HEK293 (cell line): ENCODE measurements at regions not wholly inside any gene's neighbourhood (a gene's known extent, or its start where the extent isn't known, plus 50 kb on each side); places are given as distances from the start of the nearest gene placed in this dataset.
A peak's percentile ranks its signal among the peaks of the same experiment; 100 is the strongest.

Experiments used
- CTCF ChIA-PET: fragments of 350-600 bp; formaldehyde crosslinking; extraction: SDS; loops from one replicate; lab custom pipeline; 2021; ENCODE audit warnings: antibody characterized with exemption; lab: Yijun Ruan, JAX
- POLR2A ChIA-PET: fragments of 300-600 bp; formaldehyde crosslinking; extraction: SDS; loops from one replicate; lab custom pipeline; 2020; ENCODE audit warnings: antibody characterized with exemption, inconsistent platforms; lab: Yijun Ruan, JAX
- H3K27ac ChIP-seq: fragments of 200-500 bp; sonication (Bioruptor generic); 2 replicates; pipeline ENCODE4 v1.5.1; 2014; ENCODE audit warnings: low read depth, low read length, control low read depth, inconsistent platforms; ENCODE audit errors: extremely low read depth
- H3K36me3 ChIP-seq, 2 experiments: fragments of 200-500 bp in 1 of 2; sonication (Bioruptor generic) in 1 of 2; 1 replicate in 1 of 2; 2 replicates in 1 of 2; pipeline ENCODE4 v1.5.1; 2014 to 2017; ENCODE audit warnings: inconsistent platforms in 2 of 2, low read length in 2 of 2; ENCODE audit not compliant: control insufficient read depth in 2 of 2, insufficient read depth in 1 of 2
- H3K4me1 ChIP-seq: fragments of 200-500 bp; sonication (Bioruptor generic); 2 replicates; pipeline ENCODE4 v1.5.1; 2014; ENCODE audit warnings: mild to moderate bottlenecking, low read length, inconsistent platforms; ENCODE audit not compliant: control insufficient read depth, insufficient read depth
- H3K4me3 ChIP-seq: 2 replicates; pipeline ENCODE4 v1.5.1; 2011; ENCODE audit warnings: low read depth, mild to moderate bottlenecking, control low read depth, low read length, moderate library complexity
- H3K9me3 ChIP-seq: fragments of 200-500 bp; sonication (Bioruptor generic); 2 replicates; pipeline ENCODE4 v1.5.1; 2014; ENCODE audit warnings: low read depth, low read length, inconsistent platforms; ENCODE audit not compliant: control insufficient read depth, insufficient read depth
- KLF10 ChIP-seq: fragments of 450-650 bp; IDR thresholded peaks from 2 replicates; pipeline ENCODE4 v1.5.1; 2018; ENCODE audit warnings: missing biosample characterization, mild to moderate bottlenecking, missing genetic modification characterization
- ZBTB7A ChIP-seq: fragments of 450-650 bp; formaldehyde crosslinking; IDR thresholded peaks from 2 replicates; pipeline ENCODE4 v1.5.1; 2016; ENCODE audit warnings: low read depth, missing biosample characterization, missing genetic modification characterization
- ZBTB8A ChIP-seq: fragments of 450-650 bp; formaldehyde crosslinking; IDR thresholded peaks from 2 replicates; pipeline ENCODE4 v1.5.1; 2016; ENCODE audit warnings: missing biosample characterization, missing genetic modification characterization
- ZIC2 ChIP-seq: fragments of 450-650 bp; formaldehyde crosslinking; IDR thresholded peaks from 2 replicates; pipeline ENCODE4 v1.5.1; 2016; ENCODE audit warnings: missing biosample characterization, missing genetic modification characterization
- ZNF514 ChIP-seq: fragments of 450-650 bp; formaldehyde crosslinking; IDR thresholded peaks from 2 replicates; pipeline ENCODE4 v1.5.1; 2016; ENCODE audit warnings: missing biosample characterization, missing genetic modification characterization
- ZNF670 ChIP-seq: fragments of 450-650 bp; formaldehyde crosslinking; IDR thresholded peaks from 2 replicates; pipeline ENCODE4 v1.5.1; 2016; ENCODE audit warnings: missing biosample characterization, missing genetic modification characterization, low read depth
- ZNF701 ChIP-seq: fragments of 450-650 bp; formaldehyde crosslinking; IDR thresholded peaks from 2 replicates; pipeline ENCODE4 v1.5.1; 2016; ENCODE audit warnings: missing biosample characterization, missing genetic modification characterization
- ZNF76 ChIP-seq: fragments of 450-650 bp; formaldehyde crosslinking; IDR thresholded peaks from 2 replicates; pipeline ENCODE4; 2016; ENCODE audit warnings: low read depth, missing biosample characterization, missing genetic modification characterization, borderline replicate concordance
- ZNF776 ChIP-seq: fragments of 450-650 bp; formaldehyde crosslinking; IDR thresholded peaks from 2 replicates; pipeline ENCODE4 v1.5.0; 2017; ENCODE audit warnings: missing biosample characterization, missing genetic modification characterization, borderline replicate concordance
- ZNF785 ChIP-seq: fragments of 450-650 bp; formaldehyde crosslinking; IDR thresholded peaks from 2 replicates; pipeline ENCODE4 v1.5.1; 2016; ENCODE audit warnings: missing biosample characterization, missing genetic modification characterization
- TF ChIP-seq, protein P1 (sequence below): fragments of 450-650 bp; formaldehyde crosslinking; IDR thresholded peaks from 2 replicates; pipeline ENCODE4 v1.5.1; 2016; ENCODE audit warnings: missing biosample characterization, missing genetic modification characterization
- TF ChIP-seq, protein P2 (sequence below): fragments of 450-650 bp; formaldehyde crosslinking; IDR thresholded peaks from 2 replicates; pipeline ENCODE4 v1.5.1; 2016; ENCODE audit warnings: missing biosample characterization, missing genetic modification characterization

DNA sequence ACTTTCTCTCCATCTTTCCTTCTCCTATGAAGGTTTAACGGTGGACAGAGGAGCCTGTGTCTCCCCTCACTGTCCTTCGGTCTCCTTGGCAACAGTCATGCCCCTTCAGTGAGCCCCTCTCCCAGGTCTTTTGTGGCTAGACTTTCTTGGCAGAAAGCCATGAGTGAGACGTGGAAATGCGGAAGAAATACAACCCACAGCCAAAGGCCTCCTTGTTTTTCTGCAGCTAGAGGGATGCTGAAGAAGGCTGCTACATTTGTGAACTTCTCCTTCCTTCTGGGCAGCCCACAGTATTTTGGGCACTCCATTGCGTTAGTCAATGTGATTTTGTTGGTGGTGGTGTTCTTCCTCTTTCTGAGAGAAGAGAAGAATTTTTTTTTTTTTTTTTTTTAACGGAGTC is 333.7 kb upstream of the PODXL start:
- ChIA-PET CTCF (no interaction called here), POLR2A (no interaction called here)
- no peak for TF ChIP-seq ZNF514 (tag by site-specific recombination)
- no peak for TF ChIP-seq ZNF776 (tag by site-specific recombination)
- TF ChIP-seq ZNF785 (tag by site-specific recombination) = no peak
- H3K4me3 ChIP-seq = no peak overlapping the region
- H3K27ac ChIP-seq = no peak overlapping the region
- H3K36me3 ChIP-seq = no peaks in the 10 kb centered on the region
- H3K9me3 ChIP-seq = no peaks in the 10 kb centered on the region
- no peaks in the 10 kb centered on the region for H3K4me1 ChIP-seq

DNA sequence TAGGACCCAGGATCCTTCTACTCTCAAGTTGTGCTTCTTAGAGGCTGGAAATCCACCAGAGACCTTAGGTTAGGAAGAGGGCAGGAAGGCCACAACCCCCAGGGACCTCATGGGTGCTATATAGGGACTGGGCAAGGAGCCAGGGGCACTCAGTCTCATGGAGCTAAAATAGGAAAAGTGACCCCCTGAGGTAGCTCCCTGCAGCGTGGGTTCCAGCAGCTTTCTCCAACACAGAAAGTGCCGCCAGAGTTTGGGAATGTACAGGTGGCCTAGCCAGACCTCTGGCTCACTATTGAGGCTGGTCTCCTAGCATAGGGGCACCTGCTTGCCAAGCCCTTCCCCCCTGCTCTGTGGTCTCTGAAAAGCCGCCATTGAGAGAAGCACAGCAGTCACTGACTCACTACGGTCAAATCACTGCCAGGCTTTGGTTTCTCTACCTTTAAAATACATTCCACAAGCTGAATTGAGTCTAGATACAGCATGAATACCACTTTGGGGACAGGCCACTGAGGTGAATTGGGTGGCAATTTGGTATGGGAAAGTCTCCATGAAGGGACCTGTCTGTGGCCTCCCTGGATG is 333.2 kb upstream of the PODXL start:
- TF ChIP-seq ZNF76 (tag by site-specific recombination) = no peak
- no peak for TF ChIP-seq ZBTB8A
- no peak for TF ChIP-seq ZNF670 (tag by site-specific recombination)
- TF ChIP-seq ZIC2 (tag by site-specific recombination) = peak; percentile 66; the same call in 1 of the 2 replicates
- ChIA-PET CTCF (no interaction called here), POLR2A (no interaction called here)
- H3K9me3 ChIP-seq = no peaks in the 10 kb centered on the region
- no peaks in the 10 kb centered on the region for H3K36me3 ChIP-seq
- H3K4me1 ChIP-seq = no peaks in the 10 kb centered on the region
- H3K4me3 ChIP-seq = no peak overlapping the region
- no peak overlapping the region for H3K27ac ChIP-seq

DNA sequence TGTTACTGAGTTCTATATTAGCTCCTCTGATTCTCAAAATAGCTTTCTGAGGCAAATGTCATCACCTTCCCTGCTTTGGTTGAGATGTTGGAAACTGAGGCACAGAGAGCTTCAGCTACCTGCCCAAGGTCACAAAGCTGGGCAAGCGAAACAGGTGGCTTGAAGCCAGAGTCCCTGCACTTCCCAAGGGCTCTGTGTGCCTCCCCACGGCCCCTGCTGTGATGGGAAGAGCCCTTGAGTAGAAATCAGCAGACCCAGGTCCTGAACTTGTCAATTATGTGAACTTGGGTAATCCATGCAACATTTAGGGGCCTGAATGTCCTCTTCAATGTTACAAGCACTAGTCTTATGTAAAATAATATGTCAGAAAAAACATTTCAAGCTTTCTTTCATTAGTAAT is 327.3 kb upstream of the PODXL start:
- no peaks in the 10 kb centered on the region for H3K36me3 ChIP-seq
- no peak for TF ChIP-seq KLF10
- TF ChIP-seq ZBTB7A (tag by site-specific recombination) = no peak
- TF ChIP-seq, all 188 proteins: peak for 0
- Histone ChIP-seq H3K4me3 (no peak overlapping the region), H3K4me1 (no peaks in the 10 kb centered on the region), H3K9me3 (no peaks in the 10 kb centered on the region), H3K27ac (no peak overlapping the region)
- CTCF ChIA-PET = interaction anchor here (0.6 to 1.7 kb wide), 4 partner anchors 12 to 130 kb away, joined by 4 to 7 read pairs (median 6); no protein-coding TSS in a partner anchor
- POLR2A ChIA-PET = no interaction called here

DNA sequence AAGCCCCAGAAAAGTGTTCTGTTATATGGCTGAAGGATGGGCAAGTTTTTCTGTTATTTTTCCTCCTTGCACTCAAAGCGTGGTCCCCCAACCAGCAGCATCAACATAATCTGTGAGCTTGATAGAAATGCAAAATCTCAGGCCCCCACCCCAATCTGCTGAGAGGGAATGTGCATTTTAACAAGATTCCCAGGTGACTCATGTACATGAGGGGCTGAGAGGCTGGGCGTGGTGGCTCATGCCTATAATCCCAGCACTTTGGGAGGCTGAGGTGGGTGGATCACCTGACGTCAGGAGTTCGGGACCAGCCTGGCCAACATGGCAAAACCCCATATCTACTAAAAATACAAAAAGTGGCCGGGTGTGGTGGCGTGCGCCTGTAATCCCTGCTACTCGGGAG is 326.8 kb upstream of the PODXL start:
- Histone ChIP-seq H3K4me1 (no peaks in the 10 kb centered on the region), H3K9me3 (no peaks in the 10 kb centered on the region), H3K4me3 (no peak overlapping the region), H3K36me3 (no peaks in the 10 kb centered on the region), H3K27ac (no peak overlapping the region)
- ChIA-PET POLR2A (no interaction called here), CTCF (interaction anchor here (1.7 kb wide), 1 partner anchor 24 kb away, joined by 7 read pairs; no protein-coding TSS in a partner anchor)
- TF ChIP-seq, protein P1, sequence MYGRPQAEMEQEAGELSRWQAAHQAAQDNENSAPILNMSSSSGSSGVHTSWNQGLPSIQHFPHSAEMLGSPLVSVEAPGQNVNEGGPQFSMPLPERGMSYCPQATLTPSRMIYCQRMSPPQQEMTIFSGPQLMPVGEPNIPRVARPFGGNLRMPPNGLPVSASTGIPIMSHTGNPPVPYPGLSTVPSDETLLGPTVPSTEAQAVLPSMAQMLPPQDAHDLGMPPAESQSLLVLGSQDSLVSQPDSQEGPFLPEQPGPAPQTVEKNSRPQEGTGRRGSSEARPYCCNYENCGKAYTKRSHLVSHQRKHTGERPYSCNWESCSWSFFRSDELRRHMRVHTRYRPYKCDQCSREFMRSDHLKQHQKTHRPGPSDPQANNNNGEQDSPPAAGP (tag by site-specific recombination) = no peak
- TF ChIP-seq, protein P2, sequence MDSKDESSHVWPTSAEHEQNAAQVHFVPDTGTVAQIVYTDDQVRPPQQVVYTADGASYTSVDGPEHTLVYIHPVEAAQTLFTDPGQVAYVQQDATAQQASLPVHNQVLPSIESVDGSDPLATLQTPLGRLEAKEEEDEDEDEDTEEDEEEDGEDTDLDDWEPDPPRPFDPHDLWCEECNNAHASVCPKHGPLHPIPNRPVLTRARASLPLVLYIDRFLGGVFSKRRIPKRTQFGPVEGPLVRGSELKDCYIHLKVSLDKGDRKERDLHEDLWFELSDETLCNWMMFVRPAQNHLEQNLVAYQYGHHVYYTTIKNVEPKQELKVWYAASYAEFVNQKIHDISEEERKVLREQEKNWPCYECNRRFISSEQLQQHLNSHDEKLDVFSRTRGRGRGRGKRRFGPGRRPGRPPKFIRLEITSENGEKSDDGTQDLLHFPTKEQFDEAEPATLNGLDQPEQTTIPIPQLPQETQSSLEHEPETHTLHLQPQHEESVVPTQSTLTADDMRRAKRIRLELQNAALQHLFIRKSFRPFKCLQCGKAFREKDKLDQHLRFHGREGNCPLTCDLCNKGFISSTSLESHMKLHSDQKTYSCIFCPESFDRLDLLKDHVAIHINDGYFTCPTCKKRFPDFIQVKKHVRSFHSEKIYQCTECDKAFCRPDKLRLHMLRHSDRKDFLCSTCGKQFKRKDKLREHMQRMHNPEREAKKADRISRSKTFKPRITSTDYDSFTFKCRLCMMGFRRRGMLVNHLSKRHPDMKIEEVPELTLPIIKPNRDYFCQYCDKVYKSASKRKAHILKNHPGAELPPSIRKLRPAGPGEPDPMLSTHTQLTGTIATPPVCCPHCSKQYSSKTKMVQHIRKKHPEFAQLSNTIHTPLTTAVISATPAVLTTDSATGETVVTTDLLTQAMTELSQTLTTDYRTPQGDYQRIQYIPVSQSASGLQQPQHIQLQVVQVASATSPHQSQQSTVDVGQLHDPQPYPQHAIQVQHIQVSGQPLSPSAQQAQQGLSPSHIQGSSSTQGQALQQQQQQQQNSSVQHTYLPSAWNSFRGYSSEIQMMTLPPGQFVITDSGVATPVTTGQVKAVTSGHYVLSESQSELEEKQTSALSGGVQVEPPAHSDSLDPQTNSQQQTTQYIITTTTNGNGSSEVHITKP (tag by site-specific recombination) = no peak
- TF ChIP-seq ZNF701 (tag by site-specific recombination) = no peak
